IPS-20b (cell line): ENCODE measurements at regions not wholly inside any gene's neighbourhood (a gene's known extent, or its start where the extent isn't known, plus 50 kb on each side); places are given as distances from the start of the nearest gene placed in this dataset.

ENCODE experiments used
- H3K27ac ChIP-seq: one replicate; pipeline ENCODE4 v1.5.1; 2013; ENCODE audit warnings: low read length
- H3K27me3 ChIP-seq: 2 replicates; pipeline ENCODE4 v1.6.1; 2013; ENCODE audit warnings: mild to moderate bottlenecking, low read length, inconsistent platforms; ENCODE audit not compliant: insufficient read depth
- H3K36me3 ChIP-seq: 2 replicates; pipeline ENCODE4 v1.6.1; 2013; ENCODE audit warnings: low read depth, mild to moderate bottlenecking, inconsistent platforms, low read length, moderate library complexity; ENCODE audit not compliant: insufficient read depth
- H3K4me1 ChIP-seq: 2 replicates; pipeline ENCODE4 v1.6.1; 2013; ENCODE audit warnings: mild to moderate bottlenecking, control low read depth, inconsistent platforms, low read length, moderate library complexity; ENCODE audit not compliant: insufficient read depth
- H3K4me3 ChIP-seq: 2 replicates; pipeline ENCODE4 v1.5.1; 2013; ENCODE audit warnings: mild to moderate bottlenecking, low read length, inconsistent platforms
- H3K9ac ChIP-seq: 2 replicates; pipeline ENCODE4 v1.6.1; 2013; ENCODE audit warnings: low read depth, mild to moderate bottlenecking, inconsistent platforms, low read length, moderate library complexity
- H3K9me3 ChIP-seq: 2 replicates; pipeline ENCODE4 v1.6.1; 2013; ENCODE audit warnings: mild to moderate bottlenecking, low read depth, low read length, inconsistent platforms; ENCODE audit not compliant: insufficient read depth

- no peak overlapping the region for H3K4me3 ChIP-seq
- no peaks in the 10 kb centered on the region for H3K36me3 ChIP-seq
- no peak overlapping the region for H3K27ac ChIP-seq
- H3K9ac ChIP-seq: no peak overlapping the region
- H3K9me3 ChIP-seq: no peaks in the 10 kb centered on the region
- peaks cover 13% of the 10 kb centered on the region for H3K4me1 ChIP-seq
- peaks cover 26% of the 10 kb centered on the region for H3K27me3 ChIP-seq
Measured at GRCh38 chr2:121004950-121005349, 269.3 kb downstream of the GLI2 start.

GRCh38 chr2:121005453-121005852, 269.8 kb downstream of the GLI2 start:
- Histone ChIP-seq H3K36me3 (no peaks in the 10 kb centered on the region), H3K27ac (no peak overlapping the region), H3K9me3 (no peaks in the 10 kb centered on the region), H3K4me3 (no peak overlapping the region), H3K9ac (no peak overlapping the region), H3K4me1 (peaks cover 13% of the 10 kb centered on the region), H3K27me3 (peaks cover 26% of the 10 kb centered on the region)

GRCh38 chr2:121006743-121007489, 271.2 kb downstream of the GLI2 start:
- Histone ChIP-seq H3K27ac (no peak overlapping the region), H3K9ac (no peak overlapping the region), H3K4me3 (no peak overlapping the region), H3K4me1 (peaks cover 12% of the 10 kb centered on the region), H3K36me3 (no peaks in the 10 kb centered on the region), H3K9me3 (no peaks in the 10 kb centered on the region), H3K27me3 (peaks cover 12% of the 10 kb centered on the region; the same call in 1 of the 2 replicates)

GRCh38 chr2:121007490-121007853, 271.8 kb downstream of the GLI2 start:
- Histone ChIP-seq H3K4me3 (no peak overlapping the region), H3K9me3 (no peaks in the 10 kb centered on the region), H3K4me1 (peaks cover 7% of the 10 kb centered on the region), H3K27me3 (peaks cover 12% of the 10 kb centered on the region; the same call in 1 of the 2 replicates), H3K27ac (no peak overlapping the region), H3K9ac (no peak overlapping the region), H3K36me3 (no peaks in the 10 kb centered on the region)

GRCh38 chr2:121008975-121009374, 273.3 kb downstream of the GLI2 start:
- H3K9me3 ChIP-seq: no peaks in the 10 kb centered on the region
- no peak overlapping the region for H3K4me3 ChIP-seq
- no peak overlapping the region for H3K9ac ChIP-seq
- no peaks in the 10 kb centered on the region for H3K36me3 ChIP-seq
- no peak overlapping the region for H3K27ac ChIP-seq
- peaks cover 12% of the 10 kb centered on the region; the same call in 1 of the 2 replicates for H3K27me3 ChIP-seq
- no peaks in the 10 kb centered on the region for H3K4me1 ChIP-seq

- no peaks in the 10 kb centered on the region for H3K36me3 ChIP-seq
- no peaks in the 10 kb centered on the region for H3K4me1 ChIP-seq
- no peak overlapping the region for H3K27ac ChIP-seq
- H3K9ac ChIP-seq: no peak overlapping the region
- no peak overlapping the region for H3K4me3 ChIP-seq
- no peaks in the 10 kb centered on the region for H3K27me3 ChIP-seq
- no peaks in the 10 kb centered on the region for H3K9me3 ChIP-seq
Measured at GRCh38 chr2:121010998-121011397, 274.0 kb downstream of the TFCP2L1 start.

- no peaks in the 10 kb centered on the region for H3K36me3 ChIP-seq
- H3K4me3 ChIP-seq: no peak overlapping the region
- H3K27ac ChIP-seq: no peak overlapping the region
- H3K4me1 ChIP-seq: no peaks in the 10 kb centered on the region; the same call in 1 of the 2 replicates
- no peak overlapping the region for H3K9ac ChIP-seq
- peaks cover 18% of the 10 kb centered on the region for H3K27me3 ChIP-seq
- H3K9me3 ChIP-seq: no peaks in the 10 kb centered on the region
Measured at GRCh38 chr2:121014876-121015275, 270.1 kb downstream of the TFCP2L1 start.

GRCh38 chr2:121015971-121016485, 269.0 kb downstream of the TFCP2L1 start:
- Histone ChIP-seq H3K9me3 (no peaks in the 10 kb centered on the region), H3K4me1 (no peaks in the 10 kb centered on the region; the same call in 1 of the 2 replicates), H3K4me3 (no peak overlapping the region), H3K9ac (no peak overlapping the region), H3K27me3 (peaks cover 24% of the 10 kb centered on the region), H3K36me3 (no peaks in the 10 kb centered on the region), H3K27ac (no peak overlapping the region)

- Histone ChIP-seq H3K4me3 (no peak overlapping the region), H3K9ac (no peak overlapping the region), H3K4me1 (no peaks in the 10 kb centered on the region; the same call in 1 of the 2 replicates), H3K36me3 (no peaks in the 10 kb centered on the region), H3K27me3 (peaks cover 25% of the 10 kb centered on the region), H3K9me3 (no peaks in the 10 kb centered on the region), H3K27ac (no peak overlapping the region)
Measured at GRCh38 chr2:121017396-121017795, 267.6 kb downstream of the TFCP2L1 start.

- H3K4me3 ChIP-seq: peak overlapping the region; percentile 33; the same call in 1 of the 2 replicates
- peaks cover 25% of the 10 kb centered on the region for H3K27me3 ChIP-seq
- H3K9ac ChIP-seq: no peak overlapping the region
- no peak overlapping the region for H3K27ac ChIP-seq
- H3K36me3 ChIP-seq: no peaks in the 10 kb centered on the region
- H3K4me1 ChIP-seq: no peaks in the 10 kb centered on the region; the same call in 1 of the 2 replicates
- H3K9me3 ChIP-seq: no peaks in the 10 kb centered on the region
Measured at GRCh38 chr2:121018136-121019061, 266.6 kb downstream of the TFCP2L1 start.

GRCh38 chr2:121019071-121019470, 265.9 kb downstream of the TFCP2L1 start:
- no peaks in the 10 kb centered on the region for H3K9me3 ChIP-seq
- no peak overlapping the region for H3K9ac ChIP-seq
- H3K27me3 ChIP-seq: peaks cover 25% of the 10 kb centered on the region
- H3K4me3 ChIP-seq: peak overlapping the region; percentile 33; the same call in 1 of the 2 replicates
- H3K4me1 ChIP-seq: no peaks in the 10 kb centered on the region; the same call in 1 of the 2 replicates
- no peak overlapping the region for H3K27ac ChIP-seq
- no peaks in the 10 kb centered on the region for H3K36me3 ChIP-seq
